ENCODE measurements at regions not wholly inside any gene's neighbourhood (a gene's known extent, or its start where the extent isn't known, plus 50 kb on each side); places are given as distances from the start of the nearest gene placed in this dataset.

DNA sequence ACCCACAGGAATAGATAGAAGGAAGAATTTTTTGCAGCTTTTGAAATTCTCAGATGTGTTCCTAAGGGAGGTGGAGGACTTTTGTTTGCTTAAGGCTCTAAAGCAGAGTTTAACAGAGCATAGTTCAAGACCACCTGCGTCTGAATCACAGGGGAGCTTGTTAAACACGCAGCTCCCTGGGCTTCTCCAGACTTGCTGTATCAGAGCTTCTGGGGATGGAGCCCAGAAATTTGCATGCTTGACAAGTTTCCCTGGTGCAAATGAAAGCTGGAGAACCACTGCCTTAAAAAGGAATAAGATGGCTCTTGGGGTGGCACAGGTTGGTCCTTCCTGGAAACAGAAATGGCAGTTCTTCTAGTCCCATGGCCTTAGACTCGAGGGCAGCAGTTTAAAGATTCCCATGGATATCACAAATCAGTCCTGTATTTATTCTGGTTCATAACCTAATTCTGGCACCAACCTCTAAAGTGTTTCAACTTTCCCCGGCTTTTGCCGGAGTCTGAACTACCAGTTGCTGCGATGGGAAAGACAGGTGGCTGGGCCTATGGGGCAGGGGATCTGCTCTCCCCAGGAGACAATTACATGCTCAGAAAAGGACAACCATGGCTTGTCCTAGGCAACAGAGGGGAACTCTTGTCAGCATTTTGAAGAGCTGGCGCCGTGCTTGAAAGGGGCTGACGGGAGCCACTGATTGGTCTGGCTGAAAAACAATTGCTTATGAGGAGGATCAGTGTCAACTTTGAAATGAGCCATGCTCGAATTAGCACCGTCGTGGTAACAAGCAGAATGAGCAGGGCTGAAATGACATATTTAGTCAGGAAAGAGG lies 599.6 kb downstream of the CCDC171 start:
- no peaks in the 10 kb centered on the region for H3K9me1 ChIP-seq (ENCODE audit: control insufficient read depth, extremely low read depth, insufficient read depth, low read length)
- FAIRE-seq (no peak), DNase-seq (ENCODE audit: low read depth, low spot score) (no peak)
- dilution Hi-C loops (cut with MboI; ENCODE audit: extremely low pct_ligation_motif_present, low sequenced_read_pairs) = no loop called here
- no peak overlapping the region for H3K4me2 ChIP-seq (ENCODE audit: control insufficient read depth, extremely low read depth, insufficient read depth, low read depth, low read length)
- H3K4me3 ChIP-seq (ENCODE audit: control insufficient read depth in 2 of 3, extremely low read depth in 1 of 3, insufficient read depth in 2 of 3, low read depth in 1 of 3, low read length in 3 of 3) = no peak overlapping the region
- no peaks in the 10 kb centered on the region for H3K36me3 ChIP-seq (ENCODE audit: control insufficient read depth in 2 of 2, extremely low read depth in 1 of 2, insufficient read depth in 2 of 2, low read length in 2 of 2)
- H3K79me2 ChIP-seq (ENCODE audit: control insufficient read depth, insufficient read depth, low read length) = no peaks in the 10 kb centered on the region
- no peaks in the 10 kb centered on the region for H4K20me1 ChIP-seq (ENCODE audit: control insufficient read depth, extremely low read depth, insufficient read depth, low read length)
- no peak for TF ChIP-seq EZH2 (IDR thresholded peaks at IDR 0.05; ENCODE audit: low read length)
- TF ChIP-seq, protein P1, sequence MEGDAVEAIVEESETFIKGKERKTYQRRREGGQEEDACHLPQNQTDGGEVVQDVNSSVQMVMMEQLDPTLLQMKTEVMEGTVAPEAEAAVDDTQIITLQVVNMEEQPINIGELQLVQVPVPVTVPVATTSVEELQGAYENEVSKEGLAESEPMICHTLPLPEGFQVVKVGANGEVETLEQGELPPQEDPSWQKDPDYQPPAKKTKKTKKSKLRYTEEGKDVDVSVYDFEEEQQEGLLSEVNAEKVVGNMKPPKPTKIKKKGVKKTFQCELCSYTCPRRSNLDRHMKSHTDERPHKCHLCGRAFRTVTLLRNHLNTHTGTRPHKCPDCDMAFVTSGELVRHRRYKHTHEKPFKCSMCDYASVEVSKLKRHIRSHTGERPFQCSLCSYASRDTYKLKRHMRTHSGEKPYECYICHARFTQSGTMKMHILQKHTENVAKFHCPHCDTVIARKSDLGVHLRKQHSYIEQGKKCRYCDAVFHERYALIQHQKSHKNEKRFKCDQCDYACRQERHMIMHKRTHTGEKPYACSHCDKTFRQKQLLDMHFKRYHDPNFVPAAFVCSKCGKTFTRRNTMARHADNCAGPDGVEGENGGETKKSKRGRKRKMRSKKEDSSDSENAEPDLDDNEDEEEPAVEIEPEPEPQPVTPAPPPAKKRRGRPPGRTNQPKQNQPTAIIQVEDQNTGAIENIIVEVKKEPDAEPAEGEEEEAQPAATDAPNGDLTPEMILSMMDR (optimal IDR thresholded peaks at IDR 0.05 in 1 of 3, IDR thresholded peaks at IDR 0.05 in 1 of 3, conservative IDR thresholded peaks at IDR 0.05 in 1 of 3; ENCODE audit: extremely low read depth in 1 of 3, insufficient read depth in 2 of 3, low read length in 3 of 3) = no peak
- H3K27ac ChIP-seq (ENCODE audit: control insufficient read depth, insufficient read depth, low read length) = no peak overlapping the region
- H3K9me3 ChIP-seq (ENCODE audit: control insufficient read depth, low read depth, low read length) = no peaks in the 10 kb centered on the region
- H3K27me3 ChIP-seq (ENCODE audit: control insufficient read depth, extremely low read depth, insufficient read depth, low read length) = no peaks in the 10 kb centered on the region
- H2AFZ ChIP-seq (ENCODE audit: control insufficient read depth, low read length) = no peak overlapping the region
- H3K4me1 ChIP-seq (ENCODE audit: control insufficient read depth, extremely low read depth, insufficient read depth, low read length) = peaks cover 26% of the 10 kb centered on the region
- H3K9ac ChIP-seq (ENCODE audit: control insufficient read depth, extremely low read depth, insufficient read depth, low read length) = no peak overlapping the region

DNA sequence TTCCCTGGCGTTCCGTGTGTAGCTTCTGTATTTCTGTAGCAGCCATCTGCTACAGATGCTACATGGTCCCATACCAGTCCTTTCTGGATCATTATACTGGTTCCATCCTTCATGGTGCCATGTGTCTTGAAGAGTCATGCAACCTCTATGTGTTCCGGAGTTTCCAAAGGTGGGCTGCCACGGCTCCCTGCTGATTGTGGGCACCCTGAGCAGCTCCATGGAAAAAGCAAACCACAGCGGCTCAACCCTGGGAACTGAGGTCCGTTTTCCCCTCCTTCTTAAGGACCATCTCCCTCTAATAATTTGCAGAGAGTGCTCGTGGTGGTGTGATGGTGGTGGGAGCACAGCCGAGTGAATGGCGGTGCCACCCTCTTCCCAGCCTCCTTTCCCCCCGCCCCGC lies 600.4 kb downstream of the CCDC171 start:
- H3K4me1 ChIP-seq (ENCODE audit: control insufficient read depth, extremely low read depth, insufficient read depth, low read length) = peaks cover 26% of the 10 kb centered on the region
- no peak overlapping the region for H3K4me2 ChIP-seq (ENCODE audit: control insufficient read depth, extremely low read depth, insufficient read depth, low read depth, low read length)
- no peaks in the 10 kb centered on the region for H3K36me3 ChIP-seq (ENCODE audit: control insufficient read depth in 2 of 2, extremely low read depth in 1 of 2, insufficient read depth in 2 of 2, low read length in 2 of 2)
- H2AFZ ChIP-seq (ENCODE audit: control insufficient read depth, low read length) = no peak overlapping the region
- no peaks in the 10 kb centered on the region for H3K9me1 ChIP-seq (ENCODE audit: control insufficient read depth, extremely low read depth, insufficient read depth, low read length)
- no peak for TF ChIP-seq EZH2 (IDR thresholded peaks at IDR 0.05; ENCODE audit: low read length)
- TF ChIP-seq, protein P1 (optimal IDR thresholded peaks at IDR 0.05 in 1 of 3, IDR thresholded peaks at IDR 0.05 in 1 of 3, conservative IDR thresholded peaks at IDR 0.05 in 1 of 3; ENCODE audit: extremely low read depth in 1 of 3, insufficient read depth in 2 of 3, low read length in 3 of 3) = no peak
- H3K27ac ChIP-seq (ENCODE audit: control insufficient read depth, insufficient read depth, low read length) = no peak overlapping the region
- no peak for FAIRE-seq
- H3K9ac ChIP-seq (ENCODE audit: control insufficient read depth, extremely low read depth, insufficient read depth, low read length) = no peak overlapping the region
- dilution Hi-C loops (cut with MboI; ENCODE audit: extremely low pct_ligation_motif_present, low sequenced_read_pairs) = no loop called here
- no peak overlapping the region for H3K4me3 ChIP-seq (ENCODE audit: control insufficient read depth in 2 of 3, extremely low read depth in 1 of 3, insufficient read depth in 2 of 3, low read depth in 1 of 3, low read length in 3 of 3)
- H3K79me2 ChIP-seq (ENCODE audit: control insufficient read depth, insufficient read depth, low read length) = no peaks in the 10 kb centered on the region
- no peaks in the 10 kb centered on the region for H3K9me3 ChIP-seq (ENCODE audit: control insufficient read depth, low read depth, low read length)
- no peak for DNase-seq (ENCODE audit: low read depth, low spot score)
- no peaks in the 10 kb centered on the region for H3K27me3 ChIP-seq (ENCODE audit: control insufficient read depth, extremely low read depth, insufficient read depth, low read length)
- no peaks in the 10 kb centered on the region for H4K20me1 ChIP-seq (ENCODE audit: control insufficient read depth, extremely low read depth, insufficient read depth, low read length)
